Left kidney (tissue), 1 donor: ENCODE measurements at regions not wholly inside any gene's neighbourhood (a gene's known extent, or its start where the extent isn't known, plus 50 kb on each side); places are given as distances from the start of the nearest gene placed in this dataset.

Source experiments
- DNase-seq: peaks from one replicate; pipeline ENCODE4 v3.0.0-alpha.2; 2013

DNA sequence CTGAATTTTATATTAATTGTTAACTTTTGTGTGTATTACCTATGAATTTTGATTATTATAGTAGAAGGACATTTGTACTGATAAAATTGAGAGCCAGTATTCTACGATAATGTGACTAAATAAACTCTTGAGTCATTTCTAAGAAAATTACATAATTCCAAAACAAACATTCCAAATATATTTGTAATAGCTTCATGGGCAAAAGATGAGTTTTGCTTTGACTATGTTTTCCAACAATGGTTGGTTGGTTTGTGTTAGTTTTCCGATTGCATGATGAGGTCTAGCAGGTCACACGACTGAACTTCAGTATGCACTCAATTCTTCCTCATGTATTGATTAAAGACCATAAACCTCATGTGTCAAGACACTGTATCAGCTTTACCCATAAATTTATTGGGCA, 71.7 kb upstream of the WDR75 start:
- DNase-seq = no peak

DNA sequence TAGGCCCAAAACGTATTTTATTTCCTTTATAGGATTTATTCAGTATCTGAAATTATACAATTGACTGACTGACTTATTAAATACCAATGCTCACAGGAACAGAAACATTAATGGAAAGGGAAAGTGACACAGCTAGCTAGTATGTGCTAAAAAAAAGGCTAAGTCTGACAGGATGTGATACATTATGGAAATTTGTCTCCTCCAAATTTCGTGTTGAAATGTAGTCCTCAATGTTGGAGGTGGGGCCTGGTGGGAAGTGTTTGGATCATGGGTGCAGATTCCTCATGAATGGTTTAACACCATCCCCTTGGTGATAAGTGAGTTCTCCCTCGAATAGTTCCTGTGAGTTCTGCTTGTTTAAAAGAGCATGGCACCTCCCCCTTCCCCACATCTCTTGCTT, 70.6 kb upstream of the WDR75 start:
- no peak for DNase-seq

DNA sequence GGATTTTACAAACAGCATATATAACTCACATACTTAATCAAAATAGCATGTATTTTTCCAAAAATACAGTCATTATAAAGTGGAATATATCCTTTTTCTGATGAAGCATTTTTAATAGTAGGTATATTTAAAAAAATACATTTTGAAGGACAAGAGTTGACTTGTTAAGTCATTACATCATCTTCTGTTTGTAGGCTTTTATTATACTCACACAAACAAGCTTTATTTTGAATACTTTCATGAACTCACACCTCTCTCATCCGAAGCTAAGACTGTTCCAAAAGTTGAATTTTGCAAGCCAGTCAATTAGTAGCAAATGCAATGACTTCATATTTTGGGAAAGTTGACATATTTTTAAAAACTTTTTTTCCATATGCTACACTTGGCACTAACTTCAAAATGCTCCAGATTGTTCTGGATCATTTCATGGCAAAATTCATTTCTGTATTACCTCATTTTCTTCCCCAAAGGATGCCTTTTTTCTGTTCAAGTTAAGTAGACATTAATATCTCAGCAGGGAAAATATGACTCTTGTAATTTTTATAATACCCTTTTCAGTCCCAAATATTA, 68.5 kb upstream of the WDR75 start:
- no peak for DNase-seq

DNA sequence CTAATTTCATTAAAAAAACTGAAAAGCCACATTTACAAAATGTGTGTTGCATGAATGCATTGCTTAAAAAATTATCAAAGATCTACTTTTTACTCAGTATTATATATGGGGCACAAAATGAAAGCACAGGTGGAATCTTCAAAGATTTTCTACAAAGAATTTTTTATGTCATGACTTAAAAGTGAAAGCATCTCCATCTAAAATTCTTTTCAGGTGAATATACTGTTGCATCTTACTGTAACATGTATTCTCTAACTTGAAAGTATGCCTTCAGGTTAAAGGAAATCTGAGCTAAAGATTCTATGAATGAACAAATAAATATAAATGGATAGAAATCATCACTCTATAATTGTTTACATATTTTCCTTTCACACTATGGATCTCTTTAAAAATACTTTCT, 66.8 kb upstream of the WDR75 start:
- DNase-seq = no peak

DNA sequence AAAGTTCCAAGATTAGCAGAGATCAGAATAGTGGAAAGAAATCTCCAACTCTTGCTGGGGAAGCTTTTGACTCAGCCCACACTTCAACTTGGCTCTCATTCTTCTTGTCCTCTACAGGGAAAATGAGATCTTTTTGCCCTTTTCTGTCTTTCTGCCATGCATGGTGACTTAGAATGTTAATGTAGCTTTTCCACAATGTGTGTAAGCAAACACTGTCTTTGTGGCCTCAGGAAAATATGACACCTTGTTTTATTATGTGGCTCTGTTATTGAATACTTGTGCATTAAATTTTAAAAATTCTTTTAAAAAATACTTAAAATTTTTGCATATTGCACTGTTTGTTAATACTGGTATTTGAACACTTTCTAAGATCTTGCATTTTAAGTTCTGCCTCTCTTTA, 65.4 kb upstream of the WDR75 start:
- no peak for DNase-seq

DNA sequence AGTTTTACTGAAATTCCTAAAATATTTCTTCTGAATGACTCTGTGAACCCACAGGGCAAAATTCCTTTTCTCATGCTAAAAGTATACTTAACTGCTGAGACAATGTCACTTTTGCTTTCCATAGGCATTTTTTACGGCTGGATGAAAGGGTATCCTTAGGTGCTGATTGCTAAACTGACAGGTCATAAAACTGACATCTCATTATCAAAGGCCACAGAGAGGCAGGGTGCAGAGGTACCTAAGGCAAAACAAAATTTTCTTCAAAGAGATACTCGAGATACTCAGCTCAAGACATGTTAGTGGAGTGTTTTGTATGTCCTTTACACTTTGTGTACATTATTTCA, 62.0 kb upstream of the WDR75 start:
- DNase-seq = no peak

DNA sequence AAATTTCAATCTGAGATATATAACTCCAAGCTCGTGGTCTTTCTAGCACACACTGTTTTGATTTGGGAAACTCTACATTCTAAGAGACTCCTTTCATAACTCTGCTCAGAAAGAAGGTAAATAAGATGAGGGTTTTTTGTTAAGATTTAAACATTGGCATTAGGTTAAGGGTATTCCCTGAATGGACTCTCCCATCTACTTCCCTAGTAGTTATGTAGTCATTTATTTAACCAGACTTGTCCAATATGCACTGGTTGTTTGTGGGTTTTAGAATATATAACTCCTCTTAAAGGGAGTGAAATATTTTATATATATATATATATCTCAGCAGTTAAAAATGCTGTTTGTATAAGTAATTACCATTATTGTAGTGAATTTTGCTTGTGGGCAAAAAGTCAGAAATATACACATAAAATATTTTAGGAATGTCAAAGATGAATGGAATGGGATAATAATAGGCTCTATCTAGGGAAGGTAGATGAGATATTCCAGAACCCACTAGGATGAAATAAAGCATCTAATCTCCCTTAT, 61.5 kb upstream of the WDR75 start:
- no peak for DNase-seq

DNA sequence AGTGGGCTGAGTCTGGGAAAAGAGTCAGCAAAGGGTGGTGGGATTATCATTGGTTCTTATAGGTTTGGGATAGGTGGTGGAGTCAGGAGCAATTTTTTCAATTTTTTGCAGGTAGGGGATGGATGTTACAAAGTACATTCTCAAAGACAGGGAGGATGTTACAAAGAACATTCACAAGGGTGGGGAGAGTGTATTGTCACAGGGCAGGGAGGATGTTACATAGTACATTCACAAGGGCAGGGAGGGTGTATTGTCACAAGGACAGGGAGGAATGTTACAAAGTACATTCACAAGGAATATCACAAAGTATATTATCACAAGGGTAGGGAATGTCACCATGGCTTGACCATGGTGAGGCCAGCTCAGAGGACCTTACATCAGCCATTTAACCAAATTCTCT, 58.6 kb upstream of the WDR75 start:
- no peak for DNase-seq

DNA sequence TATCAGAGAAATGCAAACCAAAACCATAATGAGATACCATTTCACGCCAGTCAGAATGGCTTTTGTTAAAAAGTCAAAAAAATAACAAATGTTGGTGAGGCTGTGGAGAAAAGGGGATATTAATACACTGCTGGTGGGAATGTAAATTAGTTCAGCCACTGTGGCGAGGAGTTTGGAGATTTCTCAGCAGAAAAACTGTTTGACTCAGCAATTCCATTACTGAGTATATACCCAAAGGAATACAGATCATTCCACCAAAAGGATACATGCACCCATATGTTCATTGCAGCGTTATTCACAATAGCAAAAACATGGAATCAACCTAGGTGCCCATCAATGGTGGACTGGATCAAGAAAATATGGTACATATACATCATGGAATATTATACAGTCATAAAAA, 54.5 kb upstream of the WDR75 start:
- no peak for DNase-seq

DNA sequence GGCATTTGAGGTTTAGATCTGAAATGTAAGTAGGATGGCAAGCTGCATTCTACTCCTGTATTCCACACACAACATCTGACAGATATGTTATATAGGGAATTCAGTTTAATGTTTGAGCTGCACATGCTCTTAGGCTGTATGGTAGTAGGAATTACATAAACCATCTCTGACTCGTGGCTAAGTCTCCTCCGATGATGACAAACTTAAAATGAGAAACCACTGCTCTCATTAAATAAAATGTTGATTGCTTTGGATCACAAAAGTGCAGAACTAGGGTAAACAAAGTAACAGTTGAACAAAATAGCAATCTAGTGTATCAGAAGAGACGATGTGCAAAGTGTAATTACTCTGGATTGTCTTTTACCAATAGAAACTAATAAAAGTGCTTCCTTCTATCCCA, 50.1 kb upstream of the WDR75 start:
- DNase-seq = no peak
